SW 1271 (cell line): ENCODE measurements at regions not wholly inside any gene's neighbourhood (a gene's known extent, or its start where the extent isn't known, plus 50 kb on each side); places are given as distances from the start of the nearest gene placed in this dataset.

ENCODE experiments used
- DNase-seq, 2 experiments: peaks; one replicate each; lab custom pipeline; 2025; lab: John Stamatoyannopoulos, UW

GRCh38 chr3:41041462-41041861 lies 157.8 kb upstream of the CTNNB1 start:
- no peak for DNase-seq

GRCh38 chr3:41041899-41042298 lies 157.4 kb upstream of the CTNNB1 start:
- no peak for DNase-seq

GRCh38 chr3:41044523-41044922 lies 154.8 kb upstream of the CTNNB1 start:
- no peak for DNase-seq

GRCh38 chr3:41045491-41045890 lies 153.8 kb upstream of the CTNNB1 start:
- no peak for DNase-seq

GRCh38 chr3:41050144-41050543 lies 149.2 kb upstream of the CTNNB1 start:
- DNase-seq = no peak

- no peak for DNase-seq
Observed at GRCh38 chr3:41053220-41053619, 146.1 kb upstream of the CTNNB1 start.

- DNase-seq = no peak
Observed at GRCh38 chr3:41060106-41060505, 139.2 kb upstream of the CTNNB1 start.

- DNase-seq = no peak
Observed at GRCh38 chr3:41064070-41064469, 135.2 kb upstream of the CTNNB1 start.

GRCh38 chr3:41064526-41064925 lies 134.8 kb upstream of the CTNNB1 start:
- DNase-seq = no peak

GRCh38 chr3:41065340-41065739 lies 134.0 kb upstream of the CTNNB1 start:
- no peak for DNase-seq

GRCh38 chr3:41073190-41073589 lies 126.1 kb upstream of the CTNNB1 start:
- DNase-seq = no peak

GRCh38 chr3:41075975-41076374 lies 123.3 kb upstream of the CTNNB1 start:
- no peak for DNase-seq

GRCh38 chr3:41076399-41076798 lies 122.9 kb upstream of the CTNNB1 start:
- no peak for DNase-seq

GRCh38 chr3:41080141-41080540 lies 119.2 kb upstream of the CTNNB1 start:
- DNase-seq = no peak

- DNase-seq = no peak
Observed at GRCh38 chr3:41088882-41089281, 110.4 kb upstream of the CTNNB1 start.

GRCh38 chr3:41089566-41089965 lies 109.7 kb upstream of the CTNNB1 start:
- no peak for DNase-seq

GRCh38 chr3:41092844-41093243 lies 106.5 kb upstream of the CTNNB1 start:
- no peak for DNase-seq

- DNase-seq = no peak
Observed at GRCh38 chr3:41093476-41093875, 105.8 kb upstream of the CTNNB1 start.

GRCh38 chr3:41094351-41094750 lies 105.0 kb upstream of the CTNNB1 start:
- DNase-seq = no peak

GRCh38 chr3:41095702-41096101 lies 103.6 kb upstream of the CTNNB1 start:
- DNase-seq = no peak

- DNase-seq = no peak
Observed at GRCh38 chr3:41097896-41098496, 101.3 kb upstream of the CTNNB1 start.

- no peak for DNase-seq
Observed at GRCh38 chr3:41101231-41101630, 98.1 kb upstream of the CTNNB1 start.

- DNase-seq = no peak
Observed at GRCh38 chr3:41102053-41102556, 97.2 kb upstream of the CTNNB1 start.

- no peak for DNase-seq
Observed at GRCh38 chr3:41102750-41103149, 96.6 kb upstream of the CTNNB1 start.
